ENCODE measurements at regions not wholly inside any gene's neighbourhood (a gene's known extent, or its start where the extent isn't known, plus 50 kb on each side); places are given as distances from the start of the nearest gene placed in this dataset.

GRCh38 chr17:6936370-6937028, 59.4 kb upstream of the ALOX12 start:
- intact Hi-C loops (cut with micrococcal nuclease; ENCODE audit: unreplicated experiment) (no loop called here), in situ Hi-C loops (cut with HindIII; ENCODE audit: extremely low pct_ligation_motif_present, low pct_unique_long_range_greater_than_20kb) (no loop called here)
- ChIA-PET POLR2A (no interaction called here), CTCF (ENCODE audit: low intra/inter-chr PET ratio, low total read pairs) (no interaction called here)
- no peaks in the 10 kb centered on the region for H4K20me1 ChIP-seq (ENCODE audit: insufficient read depth, low read length)
- no peak for TF ChIP-seq CCDC6 (CRISPR knock-in tag; IDR thresholded peaks at IDR 0.05)
- no peak for TF ChIP-seq ZNF615 (CRISPR knock-in tag; IDR thresholded peaks at IDR 0.05; ENCODE audit: borderline replicate concordance)
- TF ChIP-seq ZNF101 (CRISPR knock-in tag; IDR thresholded peaks at IDR 0.05; ENCODE audit: borderline replicate concordance, low read depth): no peak
- TF ChIP-seq CREM (IDR thresholded peaks at IDR 0.05): no peak
- TF ChIP-seq CREM (CRISPR knock-in tag; IDR thresholded peaks at IDR 0.05): no peak
- no peak for TF ChIP-seq ASH2L (IDR thresholded peaks at IDR 0.05; ENCODE audit: insufficient read length, low read depth, low read length)
- no peak for TF ChIP-seq BHLHE40 (IDR thresholded peaks at IDR 0.05; ENCODE audit: low read length)
- no peak for TF ChIP-seq NR0B2 (CRISPR knock-in tag; IDR thresholded peaks at IDR 0.05)
- no peak for TF ChIP-seq ELF1 (CRISPR knock-in tag; IDR thresholded peaks at IDR 0.05)
- BruUV-seq (replicated peaks): no TSS peak
- peaks cover 1 to 4% of the 10 kb centered on the region in 2 experiments; a peak in 1 of 5 replicates for H3K36me3 ChIP-seq (replicated peaks in 1 of 2; ENCODE audit: control insufficient read depth in 1 of 2, insufficient read depth in 2 of 2, low read length in 2 of 2)
- H3K79me2 ChIP-seq (ENCODE audit: insufficient read depth, low read length): no peaks in the 10 kb centered on the region
- H3K4me2 ChIP-seq (ENCODE audit: low read depth, low read length): no peak overlapping the region
- no peaks in the 10 kb centered on the region for H3K27me3 ChIP-seq (ENCODE audit: control insufficient read depth in 1 of 2, insufficient read depth in 2 of 2, low read length in 2 of 2)
- H3K27ac ChIP-seq (ENCODE audit: extremely low read length, insufficient read depth, low read length): no peak overlapping the region
- no peak for ATAC-seq
- H2AFZ ChIP-seq (ENCODE audit: low read length): no peak overlapping the region
- no peak for FAIRE-seq
- no peak overlapping the region for H3K4me3 ChIP-seq (replicated peaks in 1 of 3; ENCODE audit: insufficient read depth in 1 of 3, low read depth in 2 of 3, low read length in 3 of 3)
- DNase-seq (ENCODE audit: low spot score): no peak
- H3K9me3 ChIP-seq (ENCODE audit: low read length): no peaks in the 10 kb centered on the region
- no peak overlapping the region for H3K9ac ChIP-seq (ENCODE audit: insufficient read depth, low read depth, low read length)
- WGBS (ENCODE audit: low lambda C conversion rate): 96% methylated on average over 8 of the region's 8 CpGs
- no peaks in the 10 kb centered on the region for H3K4me1 ChIP-seq (ENCODE audit: insufficient read depth, low read length)

DNA sequence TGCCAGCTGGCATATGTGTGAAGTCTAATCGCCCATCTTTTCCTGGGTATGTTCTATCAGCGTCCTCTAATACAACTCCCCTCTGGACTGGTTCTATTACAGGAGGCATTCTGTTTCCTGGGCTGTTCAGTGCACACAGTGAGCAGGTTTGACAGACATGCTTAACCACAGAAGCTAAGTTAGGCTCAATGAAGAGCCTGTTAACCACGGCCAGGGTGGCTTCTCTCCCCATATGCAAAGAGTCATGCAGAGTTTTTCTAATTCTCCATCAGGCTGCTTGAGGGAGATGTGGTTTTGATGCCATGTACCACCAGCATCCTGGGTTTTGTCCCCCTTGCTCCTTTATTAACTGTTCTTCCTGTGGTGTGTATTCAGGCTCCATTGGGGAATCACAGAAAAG, 57.2 kb upstream of the ALOX12 start:
- H3K9me3 ChIP-seq (ENCODE audit: low read length): no peaks in the 10 kb centered on the region
- no peaks in the 10 kb centered on the region for H4K20me1 ChIP-seq (ENCODE audit: insufficient read depth, low read length)
- no peak overlapping the region for H3K4me2 ChIP-seq (ENCODE audit: low read depth, low read length)
- no peaks in the 10 kb centered on the region for H3K4me1 ChIP-seq (ENCODE audit: insufficient read depth, low read length)
- ChIA-PET POLR2A (no interaction called here), CTCF (ENCODE audit: low intra/inter-chr PET ratio, low total read pairs) (no interaction called here)
- no peak for DNase-seq (ENCODE audit: low spot score)
- no peak for TF ChIP-seq CREM (IDR thresholded peaks at IDR 0.05)
- TF ChIP-seq CREM (CRISPR knock-in tag; IDR thresholded peaks at IDR 0.05): no peak
- TF ChIP-seq ETS1 (CRISPR knock-in tag; IDR thresholded peaks at IDR 0.05): no peak
- no peak for TF ChIP-seq FOXO1 (CRISPR knock-in tag; IDR thresholded peaks at IDR 0.05)
- in situ Hi-C loops (cut with HindIII; ENCODE audit: extremely low pct_ligation_motif_present, low pct_unique_long_range_greater_than_20kb): no loop called here
- ATAC-seq: no peak
- no peaks in the 10 kb centered on the region for H3K27me3 ChIP-seq (ENCODE audit: control insufficient read depth in 1 of 2, insufficient read depth in 2 of 2, low read length in 2 of 2)
- no peaks in the 10 kb centered on the region for H3K79me2 ChIP-seq (ENCODE audit: insufficient read depth, low read length)
- H3K36me3 ChIP-seq (replicated peaks in 1 of 2; ENCODE audit: control insufficient read depth in 1 of 2, insufficient read depth in 2 of 2, low read length in 2 of 2): peaks cover 1 to 9% of the 10 kb centered on the region in 2 experiments; a peak in 2 of 5 replicates
- no TSS peak for BruUV-seq (replicated peaks)
- no peak overlapping the region for H3K9ac ChIP-seq (ENCODE audit: insufficient read depth, low read depth, low read length)
- 98% methylated on average over 2 of the region's 3 CpGs for WGBS (ENCODE audit: low lambda C conversion rate)
- intact Hi-C loops (cut with micrococcal nuclease; ENCODE audit: unreplicated experiment): no loop called here
- FAIRE-seq: no peak
- no peak overlapping the region for H3K4me3 ChIP-seq (replicated peaks in 1 of 3; ENCODE audit: insufficient read depth in 1 of 3, low read depth in 2 of 3, low read length in 3 of 3)
- H2AFZ ChIP-seq (ENCODE audit: low read length): no peak overlapping the region
- H3K27ac ChIP-seq (ENCODE audit: extremely low read length, insufficient read depth, low read length): no peak overlapping the region

Data from HepG2 (cell line).